ENCODE measurements at regions not wholly inside any gene's neighbourhood (a gene's known extent, or its start where the extent isn't known, plus 50 kb on each side); places are given as distances from the start of the nearest gene placed in this dataset.

DNA sequence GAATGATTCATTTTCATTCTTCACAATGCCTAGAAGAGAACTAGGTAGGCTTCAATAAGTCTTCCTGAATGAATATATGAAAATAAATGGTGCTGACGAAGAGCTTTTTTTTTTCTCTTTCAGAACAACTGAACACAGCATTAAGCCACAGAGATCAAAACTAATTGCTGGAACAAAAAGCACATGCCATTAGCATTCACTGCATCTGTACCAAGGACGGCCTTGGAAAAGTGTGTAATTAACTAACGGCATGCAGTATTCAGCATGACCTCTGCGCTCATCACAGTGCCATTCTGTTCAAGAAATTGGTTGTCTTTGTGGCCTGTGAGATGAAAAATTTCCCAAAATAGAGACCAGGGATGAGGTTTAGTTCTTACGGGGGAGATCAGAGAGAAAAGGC, 99.3 kb downstream of the NUDT12 start:
- Histone ChIP-seq H3K27ac (ENCODE audit: low read depth, low read length) (no peak overlapping the region), H3K4me3 (ENCODE audit: low read depth, low read length) (no peak overlapping the region), H3K27me3 (ENCODE audit: insufficient read depth, low read length) (no peaks in the 10 kb centered on the region), H3K79me2 (ENCODE audit: control insufficient read depth, insufficient read depth, low read length, unreplicated experiment) (no peaks in the 10 kb centered on the region), H2AFZ (ENCODE audit: low read length, unreplicated experiment) (no peak overlapping the region), H3K4me1 (ENCODE audit: control insufficient read depth, insufficient read depth, low read length, unreplicated experiment) (peaks cover 38% of the 10 kb centered on the region), H3K36me3 (ENCODE audit: insufficient read depth, low read length) (no peaks in the 10 kb centered on the region)

- H3K27ac ChIP-seq (ENCODE audit: low read depth, low read length) = peak overlapping the region; percentile 3; the same call in 1 of the 2 replicates
Observed at GRCh38 chr5:103461243-103461642, 101.3 kb downstream of the NUDT12 start.

DNA sequence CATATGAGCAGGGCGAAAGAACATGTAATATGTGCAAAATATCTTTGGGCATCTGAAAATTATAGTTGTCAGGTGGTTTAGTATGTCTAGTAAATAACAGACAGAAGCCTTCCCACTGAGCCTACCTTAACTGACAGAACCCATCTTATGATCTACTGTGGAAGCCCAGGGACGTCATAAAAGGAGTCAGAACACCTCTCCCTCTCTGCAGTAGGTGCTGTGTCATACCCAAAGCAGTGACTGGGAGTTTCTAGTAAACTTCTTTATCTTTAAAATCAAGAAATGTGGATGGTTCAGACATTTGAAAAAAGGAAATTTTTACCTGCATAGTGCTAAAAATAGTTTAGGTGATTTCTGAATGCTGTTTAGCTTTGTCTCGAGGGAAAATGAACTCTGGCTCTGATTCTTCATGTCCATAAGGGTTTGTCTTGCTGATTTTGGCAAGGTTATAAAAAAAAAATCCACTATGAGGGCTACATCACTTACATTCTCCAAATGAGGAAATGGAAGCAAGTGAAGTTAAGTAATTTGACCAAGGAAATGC, 104.0 kb downstream of the NUDT12 start:
- peaks cover 21% of the 10 kb centered on the region for H3K4me1 ChIP-seq (ENCODE audit: control insufficient read depth, insufficient read depth, low read length, unreplicated experiment)
- H3K27me3 ChIP-seq (ENCODE audit: insufficient read depth, low read length) = no peaks in the 10 kb centered on the region
- no peak overlapping the region for H3K27ac ChIP-seq (ENCODE audit: low read depth, low read length)
- H3K4me3 ChIP-seq (ENCODE audit: low read depth, low read length) = no peak overlapping the region
- H3K36me3 ChIP-seq (ENCODE audit: insufficient read depth, low read length) = no peaks in the 10 kb centered on the region
- H2AFZ ChIP-seq (ENCODE audit: low read length, unreplicated experiment) = no peak overlapping the region
- no peaks in the 10 kb centered on the region for H3K79me2 ChIP-seq (ENCODE audit: control insufficient read depth, insufficient read depth, low read length, unreplicated experiment)

More at GRCh38 chr5:103461243-103461642, 101.3 kb downstream of the NUDT12 start:
- Histone ChIP-seq H3K27me3 (ENCODE audit: insufficient read depth, low read length) (no peaks in the 10 kb centered on the region), H3K79me2 (ENCODE audit: control insufficient read depth, insufficient read depth, low read length, unreplicated experiment) (no peaks in the 10 kb centered on the region), H3K4me1 (ENCODE audit: control insufficient read depth, insufficient read depth, low read length, unreplicated experiment) (peaks cover 25% of the 10 kb centered on the region), H3K4me3 (ENCODE audit: low read depth, low read length) (no peak overlapping the region), H2AFZ (ENCODE audit: low read length, unreplicated experiment) (no peak overlapping the region), H3K36me3 (ENCODE audit: insufficient read depth, low read length) (no peaks in the 10 kb centered on the region)

- Histone ChIP-seq H2AFZ (ENCODE audit: low read length, unreplicated experiment) (no peak overlapping the region), H3K36me3 (ENCODE audit: insufficient read depth, low read length) (no peaks in the 10 kb centered on the region), H3K27me3 (ENCODE audit: insufficient read depth, low read length) (no peaks in the 10 kb centered on the region), H3K4me3 (ENCODE audit: low read depth, low read length) (no peak overlapping the region), H3K79me2 (ENCODE audit: control insufficient read depth, insufficient read depth, low read length, unreplicated experiment) (no peaks in the 10 kb centered on the region), H3K4me1 (ENCODE audit: control insufficient read depth, insufficient read depth, low read length, unreplicated experiment) (peaks cover 33% of the 10 kb centered on the region), H3K27ac (ENCODE audit: low read depth, low read length) (no peak overlapping the region)
Observed at GRCh38 chr5:103456476-103456875, 106.1 kb downstream of the NUDT12 start.

- Histone ChIP-seq H2AFZ (ENCODE audit: low read length, unreplicated experiment) (no peak overlapping the region), H3K27ac (ENCODE audit: low read depth, low read length) (no peak overlapping the region), H3K4me1 (ENCODE audit: control insufficient read depth, insufficient read depth, low read length, unreplicated experiment) (peaks cover 32% of the 10 kb centered on the region), H3K36me3 (ENCODE audit: insufficient read depth, low read length) (no peaks in the 10 kb centered on the region), H3K27me3 (ENCODE audit: insufficient read depth, low read length) (no peaks in the 10 kb centered on the region), H3K4me3 (ENCODE audit: low read depth, low read length) (no peak overlapping the region), H3K79me2 (ENCODE audit: control insufficient read depth, insufficient read depth, low read length, unreplicated experiment) (no peaks in the 10 kb centered on the region)
Observed at GRCh38 chr5:103455796-103456195, 106.8 kb downstream of the NUDT12 start.

GRCh38 chr5:103454770-103455169, 107.8 kb downstream of the NUDT12 start:
- no peaks in the 10 kb centered on the region for H3K79me2 ChIP-seq (ENCODE audit: control insufficient read depth, insufficient read depth, low read length, unreplicated experiment)
- H3K36me3 ChIP-seq (ENCODE audit: insufficient read depth, low read length) = no peaks in the 10 kb centered on the region
- no peak overlapping the region for H3K4me3 ChIP-seq (ENCODE audit: low read depth, low read length)
- no peak overlapping the region for H2AFZ ChIP-seq (ENCODE audit: low read length, unreplicated experiment)
- no peaks in the 10 kb centered on the region for H3K27me3 ChIP-seq (ENCODE audit: insufficient read depth, low read length)
- no peak overlapping the region for H3K27ac ChIP-seq (ENCODE audit: low read depth, low read length)
- H3K4me1 ChIP-seq (ENCODE audit: control insufficient read depth, insufficient read depth, low read length, unreplicated experiment) = peaks cover 41% of the 10 kb centered on the region

GRCh38 chr5:103452666-103453065, 109.9 kb downstream of the NUDT12 start:
- H3K79me2 ChIP-seq (ENCODE audit: control insufficient read depth, insufficient read depth, low read length, unreplicated experiment) = no peaks in the 10 kb centered on the region
- peaks cover 42% of the 10 kb centered on the region for H3K4me1 ChIP-seq (ENCODE audit: control insufficient read depth, insufficient read depth, low read length, unreplicated experiment)
- H3K27me3 ChIP-seq (ENCODE audit: insufficient read depth, low read length) = no peaks in the 10 kb centered on the region
- no peak overlapping the region for H3K4me3 ChIP-seq (ENCODE audit: low read depth, low read length)
- H2AFZ ChIP-seq (ENCODE audit: low read length, unreplicated experiment) = no peak overlapping the region
- H3K36me3 ChIP-seq (ENCODE audit: insufficient read depth, low read length) = no peaks in the 10 kb centered on the region
- peak overlapping the region; percentile 71 for H3K27ac ChIP-seq (ENCODE audit: low read depth, low read length)

GRCh38 chr5:103452089-103452488, 110.5 kb downstream of the NUDT12 start:
- H3K36me3 ChIP-seq (ENCODE audit: insufficient read depth, low read length) = no peaks in the 10 kb centered on the region
- H3K79me2 ChIP-seq (ENCODE audit: control insufficient read depth, insufficient read depth, low read length, unreplicated experiment) = no peaks in the 10 kb centered on the region
- peaks cover 47% of the 10 kb centered on the region for H3K4me1 ChIP-seq (ENCODE audit: control insufficient read depth, insufficient read depth, low read length, unreplicated experiment)
- H3K27ac ChIP-seq (ENCODE audit: low read depth, low read length) = peak overlapping the region; percentile 71
- H3K4me3 ChIP-seq (ENCODE audit: low read depth, low read length) = no peak overlapping the region
- H2AFZ ChIP-seq (ENCODE audit: low read length, unreplicated experiment) = no peak overlapping the region
- no peaks in the 10 kb centered on the region for H3K27me3 ChIP-seq (ENCODE audit: insufficient read depth, low read length)

DNA sequence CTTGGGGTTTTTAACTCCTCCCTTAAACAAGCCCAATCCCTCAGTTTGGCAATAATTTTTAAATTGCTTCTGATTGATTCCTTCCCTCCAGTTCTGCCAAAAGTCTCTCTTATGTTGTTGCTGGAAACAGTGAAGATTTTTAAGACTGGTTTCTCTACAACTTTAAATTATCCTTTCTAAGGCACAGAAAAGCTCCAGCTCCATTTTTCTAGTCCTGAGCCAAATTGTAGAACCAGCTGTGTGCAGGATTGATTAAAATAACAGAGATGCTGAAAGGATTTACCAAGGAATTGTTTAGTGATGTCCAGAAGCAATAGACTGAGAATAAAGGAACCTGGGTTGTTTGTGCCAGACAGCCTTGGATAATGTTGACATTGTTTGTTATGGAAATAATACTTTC, 111.3 kb downstream of the NUDT12 start:
- Histone ChIP-seq H2AFZ (ENCODE audit: low read length, unreplicated experiment) (peak overlapping the region; percentile 76), H3K79me2 (ENCODE audit: control insufficient read depth, insufficient read depth, low read length, unreplicated experiment) (no peaks in the 10 kb centered on the region), H3K4me1 (ENCODE audit: control insufficient read depth, insufficient read depth, low read length, unreplicated experiment) (peaks cover 50% of the 10 kb centered on the region), H3K36me3 (ENCODE audit: insufficient read depth, low read length) (no peaks in the 10 kb centered on the region), H3K27ac (ENCODE audit: low read depth, low read length) (peak overlapping the region; percentile 71), H3K4me3 (ENCODE audit: low read depth, low read length) (peak overlapping the region; percentile 30; the same call in 1 of the 2 replicates), H3K27me3 (ENCODE audit: insufficient read depth, low read length) (no peaks in the 10 kb centered on the region)

- peak overlapping the region; percentile 30; the same call in 1 of the 2 replicates for H3K4me3 ChIP-seq (ENCODE audit: low read depth, low read length)
- peak overlapping the region; percentile 76 for H2AFZ ChIP-seq (ENCODE audit: low read length, unreplicated experiment)
- H3K27ac ChIP-seq (ENCODE audit: low read depth, low read length) = peak overlapping the region; percentile 71
- H3K27me3 ChIP-seq (ENCODE audit: insufficient read depth, low read length) = no peaks in the 10 kb centered on the region
- H3K79me2 ChIP-seq (ENCODE audit: control insufficient read depth, insufficient read depth, low read length, unreplicated experiment) = no peaks in the 10 kb centered on the region
- H3K36me3 ChIP-seq (ENCODE audit: insufficient read depth, low read length) = no peaks in the 10 kb centered on the region
- H3K4me1 ChIP-seq (ENCODE audit: control insufficient read depth, insufficient read depth, low read length, unreplicated experiment) = peaks cover 52% of the 10 kb centered on the region
Observed at GRCh38 chr5:103450333-103451061, 112.1 kb downstream of the NUDT12 start.

- H3K79me2 ChIP-seq (ENCODE audit: control insufficient read depth, insufficient read depth, low read length, unreplicated experiment) = no peaks in the 10 kb centered on the region
- H3K27ac ChIP-seq (ENCODE audit: low read depth, low read length) = peak overlapping the region; percentile 18; the same call in 1 of the 2 replicates
- peaks cover 48% of the 10 kb centered on the region for H3K4me1 ChIP-seq (ENCODE audit: control insufficient read depth, insufficient read depth, low read length, unreplicated experiment)
- no peak overlapping the region for H2AFZ ChIP-seq (ENCODE audit: low read length, unreplicated experiment)
- H3K36me3 ChIP-seq (ENCODE audit: insufficient read depth, low read length) = no peaks in the 10 kb centered on the region
- no peak overlapping the region for H3K4me3 ChIP-seq (ENCODE audit: low read depth, low read length)
- no peaks in the 10 kb centered on the region for H3K27me3 ChIP-seq (ENCODE audit: insufficient read depth, low read length)
Observed at GRCh38 chr5:103446813-103447212, 115.8 kb downstream of the NUDT12 start.
